ENCODE measurements at regions not wholly inside any gene's neighbourhood (a gene's known extent, or its start where the extent isn't known, plus 50 kb on each side); places are given as distances from the start of the nearest gene placed in this dataset.

DNA sequence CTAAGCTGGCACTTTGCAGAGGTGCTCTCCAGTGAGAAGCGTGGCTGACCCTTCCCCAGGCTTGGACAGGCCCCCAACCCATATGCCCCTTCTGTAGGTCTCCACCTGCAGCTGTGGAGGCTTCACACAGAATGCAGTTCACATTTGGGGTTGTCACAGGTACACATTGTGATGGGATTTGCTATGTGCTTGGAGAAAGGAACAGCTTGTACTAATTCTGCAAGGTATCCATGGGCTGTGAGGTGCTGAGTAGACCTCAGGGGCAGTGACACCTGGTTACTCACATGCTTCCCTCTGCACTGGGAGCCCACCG, 188.9 kb downstream of the CXCL12 start:
- no peak for DNase-seq

GRCh38 chr10:44195112-44196007, 189.5 kb downstream of the CXCL12 start:
- DNase-seq, result no peak

GRCh38 chr10:44194435-44194834, 190.5 kb downstream of the CXCL12 start:
- DNase-seq, result no peak

DNA sequence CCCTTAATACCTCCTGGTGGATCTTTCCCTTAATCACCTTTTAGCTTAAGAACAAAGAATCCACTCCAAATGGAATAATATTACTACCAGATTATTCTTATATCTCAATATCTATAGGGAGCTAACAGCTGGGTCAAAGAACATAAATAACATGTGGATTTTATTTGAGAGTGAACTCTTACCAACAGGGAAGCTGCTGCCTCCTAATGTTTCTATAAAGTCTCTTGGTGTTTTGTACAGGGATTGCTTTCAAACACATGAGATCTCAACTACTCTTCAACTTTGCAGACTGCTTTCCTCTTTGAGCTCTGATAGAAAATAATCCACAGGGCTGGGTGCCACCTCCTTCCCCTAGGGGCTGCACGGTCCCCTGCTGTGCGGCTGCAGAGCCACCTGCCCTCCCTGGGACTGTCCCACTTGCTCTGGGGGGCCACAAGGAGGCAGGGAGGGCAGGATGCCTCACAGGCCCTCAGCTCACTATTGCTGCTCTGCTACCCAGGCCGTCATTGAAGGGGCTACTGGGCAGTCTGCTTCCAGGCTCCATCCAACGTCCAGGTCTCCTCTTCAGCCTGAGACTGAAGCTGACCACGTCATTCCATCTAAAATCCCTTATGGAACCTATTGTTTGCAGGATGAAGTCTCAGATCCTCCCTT, 191.2 kb downstream of the CXCL12 start:
- no peak for DNase-seq

DNA sequence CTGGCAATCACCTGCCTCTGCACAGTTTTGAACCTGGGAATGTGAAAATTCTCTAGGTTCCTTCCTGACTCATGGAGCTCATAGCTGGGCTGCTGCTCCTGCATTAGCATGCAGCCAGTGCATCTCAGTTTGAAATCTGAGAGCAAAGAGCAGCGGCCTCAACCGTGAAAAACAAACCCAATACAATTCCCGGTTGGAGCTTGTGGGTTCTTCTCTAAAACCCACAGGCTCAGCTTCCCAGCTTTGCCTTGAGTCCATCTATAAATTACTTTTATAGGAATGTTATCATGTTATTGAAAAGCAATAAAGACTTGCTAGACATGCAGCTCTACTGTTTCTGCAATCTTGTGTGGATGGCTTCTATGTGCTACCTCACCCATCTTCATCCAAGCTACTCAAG, 191.7 kb downstream of the CXCL12 start:
- no peak for DNase-seq

DNA sequence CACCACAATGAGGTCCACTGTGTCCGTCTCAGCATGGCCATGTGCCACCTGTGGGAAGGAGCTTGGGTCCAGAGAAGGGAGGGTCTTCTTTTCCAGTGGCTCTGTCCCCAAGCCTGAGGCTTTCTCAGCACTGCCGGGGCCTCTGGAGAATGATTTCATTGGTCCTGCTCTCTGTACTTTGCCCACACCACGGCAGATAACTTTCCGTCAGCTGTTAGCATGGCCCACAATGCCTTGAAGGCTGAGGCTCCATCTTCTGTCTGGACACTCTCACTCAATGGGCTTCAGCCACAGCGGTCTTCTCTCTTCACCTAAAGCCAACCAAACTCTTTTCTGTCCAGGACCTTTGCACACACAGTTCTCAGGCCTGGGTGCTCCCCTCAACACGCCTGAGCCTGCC, 192.5 kb downstream of the CXCL12 start:
- no peak for DNase-seq

GRCh38 chr10:44190541-44190940, 194.4 kb downstream of the CXCL12 start:
- no peak for DNase-seq

DNA sequence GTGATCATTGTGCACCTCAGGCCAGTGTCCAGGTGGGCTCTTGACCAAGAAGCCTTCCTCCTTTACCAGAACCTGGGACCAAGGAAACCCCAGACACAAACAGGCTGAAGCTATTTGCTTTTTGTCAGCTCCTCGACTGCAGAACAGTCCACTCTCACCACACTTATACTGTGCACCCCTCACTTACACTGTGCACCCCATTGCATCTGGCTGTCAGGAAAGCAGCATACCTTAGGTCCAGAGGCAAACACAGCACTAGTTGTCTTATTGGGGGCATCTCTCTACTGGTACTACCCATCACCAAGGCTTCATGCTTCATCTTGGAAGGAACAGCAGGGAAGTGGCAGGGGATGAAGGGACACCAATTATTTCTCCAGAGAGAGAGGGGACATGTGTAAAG, 198.1 kb downstream of the CXCL12 start:
- DNase-seq, result no peak

GRCh38 chr10:44186150-44186549, 198.7 kb downstream of the CXCL12 start:
- no peak for DNase-seq

GRCh38 chr10:44185315-44185666, 199.6 kb downstream of the CXCL12 start:
- DNase-seq, result no peak

DNA sequence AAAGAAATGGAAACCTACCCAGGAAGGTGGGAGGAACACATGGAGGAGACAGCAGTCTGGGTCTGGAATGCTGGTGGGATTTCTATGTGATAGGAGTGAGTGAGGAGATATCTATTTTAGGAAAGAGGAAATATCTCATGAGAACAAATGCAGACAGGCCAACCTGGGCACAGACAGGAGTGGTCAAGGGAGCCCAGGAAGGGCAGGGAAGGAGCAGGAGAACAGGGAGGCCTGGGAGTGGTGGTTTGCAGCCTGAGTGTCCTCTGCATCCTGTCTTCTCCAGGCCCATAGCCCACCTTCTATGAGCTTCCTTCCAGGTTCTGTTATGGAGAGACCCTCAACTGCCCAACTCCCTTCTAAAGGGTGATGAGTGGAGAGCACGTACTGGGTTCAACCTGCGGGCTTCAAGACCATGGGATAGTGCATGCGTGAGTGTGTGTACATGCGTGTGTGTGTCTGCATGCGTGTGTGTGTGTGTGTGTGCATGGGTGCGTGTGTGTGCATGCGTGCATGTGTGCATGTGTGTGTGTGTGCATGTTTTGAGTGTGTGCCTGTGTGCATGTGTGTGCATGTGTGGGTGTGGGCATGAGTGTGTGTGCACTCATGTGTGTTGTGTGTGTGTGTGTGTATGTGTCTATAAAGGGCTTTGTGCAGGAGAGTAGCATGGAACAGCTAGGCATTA, 200.1 kb downstream of the CXCL12 start:
- no peak for DNase-seq

DNA sequence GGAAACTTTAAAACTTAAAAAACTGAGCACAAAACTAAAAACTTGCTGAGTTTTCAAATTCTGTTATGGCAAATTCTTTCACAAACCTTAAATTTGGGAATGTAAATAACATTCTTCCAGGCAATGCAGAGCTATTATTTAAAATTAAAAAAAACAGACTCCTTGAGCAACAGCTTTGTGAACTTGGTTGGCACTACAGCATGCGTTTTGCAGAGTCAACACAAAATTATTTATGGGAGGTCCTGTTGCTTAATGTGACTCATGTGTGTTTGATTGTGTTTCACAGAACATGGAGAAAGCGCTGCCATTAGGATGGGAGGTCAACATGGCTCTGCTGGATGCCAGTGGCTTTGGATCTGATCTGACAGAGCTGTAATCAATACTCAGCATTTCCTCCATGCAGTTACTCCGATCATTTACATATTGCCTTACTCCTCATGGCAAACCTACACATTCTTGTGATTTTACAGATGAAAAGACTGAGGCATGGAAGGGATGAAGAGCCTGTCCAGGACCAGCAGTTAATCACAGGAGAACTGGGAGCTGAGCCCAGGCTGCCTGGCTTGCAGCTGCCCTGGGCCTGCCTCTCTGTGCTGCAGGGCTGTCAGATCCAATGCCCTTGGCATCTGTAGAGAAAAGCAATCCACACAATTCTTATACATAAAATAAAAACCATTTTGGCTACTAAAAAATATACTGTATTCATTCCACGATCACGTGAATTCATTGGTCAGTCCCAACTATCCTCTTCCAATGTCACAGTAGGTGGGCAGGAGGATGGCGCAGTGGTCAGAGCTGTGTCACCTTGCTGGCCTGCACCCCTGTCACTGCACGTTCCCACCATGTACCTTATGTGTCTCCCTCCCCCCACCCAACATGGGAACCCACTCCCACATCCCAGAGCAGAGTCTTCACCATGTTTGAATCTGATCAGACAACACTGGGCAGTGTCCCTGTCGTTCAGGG, 200.9 kb downstream of the CXCL12 start:
- no peak for DNase-seq

GRCh38 chr10:44182909-44183308, 202.0 kb downstream of the CXCL12 start:
- no peak for DNase-seq

- no peak for DNase-seq
Measured at GRCh38 chr10:44180321-44181168, 204.4 kb downstream of the CXCL12 start.

DNA sequence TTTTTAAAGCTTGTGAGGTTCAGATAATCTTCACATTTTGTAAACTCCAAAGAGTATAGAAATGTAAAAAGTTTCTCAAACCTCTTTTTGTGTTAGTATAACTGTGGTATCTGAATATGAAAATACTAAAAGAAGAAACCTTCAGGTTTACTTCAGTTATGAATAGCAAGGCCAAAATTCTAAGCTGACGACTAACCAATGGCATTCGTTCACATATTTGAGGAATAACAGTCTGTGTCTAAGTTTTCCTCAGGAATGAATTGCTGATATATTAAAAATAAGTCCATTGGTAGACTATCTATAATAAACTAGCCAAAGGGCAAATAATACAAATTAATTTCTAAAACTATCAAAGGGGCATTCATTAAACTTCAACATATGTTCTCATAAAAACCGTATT, 206.0 kb downstream of the CXCL12 start:
- DNase-seq, result no peak

DNA sequence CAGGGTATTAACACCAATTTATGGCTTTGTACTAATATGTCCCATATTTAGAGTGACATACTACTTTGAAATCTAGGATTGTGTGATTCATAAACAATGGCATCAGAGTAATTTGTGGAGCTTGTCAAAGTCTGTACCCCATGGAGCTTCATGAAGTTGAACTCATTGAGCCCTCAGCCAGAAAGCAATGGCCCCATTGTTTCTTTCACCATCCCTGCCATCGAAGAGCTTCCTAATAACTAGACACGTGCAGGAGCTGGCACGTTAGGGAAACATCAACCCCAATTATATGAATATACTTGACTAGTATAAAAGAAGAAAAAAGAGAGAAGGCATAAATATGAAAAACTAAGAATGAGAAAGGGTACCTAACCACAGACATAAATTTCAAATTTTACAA, 206.6 kb downstream of the CXCL12 start:
- DNase-seq, result no peak

GRCh38 chr10:44177610-44178009, 207.3 kb downstream of the CXCL12 start:
- no peak for DNase-seq

GRCh38 chr10:44176311-44176710, 208.6 kb downstream of the CXCL12 start:
- DNase-seq, result no peak

DNA sequence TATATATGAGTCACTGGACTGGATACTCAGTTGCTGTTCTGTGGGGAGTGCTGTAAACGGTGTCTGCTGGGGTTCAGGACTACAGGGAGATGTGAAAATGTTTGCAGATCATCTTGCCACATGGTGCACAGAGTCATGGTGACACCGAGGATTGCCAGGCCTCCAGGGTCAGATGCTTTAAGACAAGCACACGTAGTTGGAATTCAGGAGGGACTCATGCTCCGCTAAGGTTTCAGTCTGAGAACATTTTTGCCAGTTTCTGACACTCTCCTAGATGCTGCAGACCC, 211.3 kb downstream of the CXCL12 start:
- DNase-seq, result no peak

GRCh38 chr10:44172883-44173607, 211.9 kb downstream of the CXCL12 start:
- no peak for DNase-seq

- DNase-seq, result no peak
Measured at GRCh38 chr10:44171765-44172164, 213.1 kb downstream of the CXCL12 start.

GRCh38 chr10:44168478-44168877, 216.4 kb downstream of the CXCL12 start:
- DNase-seq, result no peak
